GM12878 (cell line): ENCODE measurements at regions not wholly inside any gene's neighbourhood (a gene's known extent, or its start where the extent isn't known, plus 50 kb on each side); places are given as distances from the start of the nearest gene placed in this dataset.
"Not testable (repeated sequence)": the region's sequence is repeated elsewhere in the genome, so short reads cannot be mapped to it uniquely, and the experiment has no call there.

Experiments used
- ATAC-seq: fragments of 200-7000 bp; cut with Tn5 transposase; 3 replicates; pipeline ENCODE4 v1.9.1; 2020; ENCODE audit warnings: mild to moderate bottlenecking, moderate library complexity
- BruUV-seq: library from RNA; stranded (reverse); fragments of 400-500 nt; replicated peaks from 2 replicates; lab custom pipeline; 2021; lab: Mats Ljungman, UMichigan
- CTCF ChIA-PET: fragments of 300-600 bp; sonication (Branson Sonifier 250); formaldehyde crosslinking; extraction: SDS; loops from one replicate; lab custom pipeline; 2021; ENCODE audit warnings: inconsistent platforms; lab: Yijun Ruan, JAX
- POLR2A ChIA-PET: fragments of 350-600 bp; formaldehyde crosslinking; extraction: SDS; loops from one replicate; lab custom pipeline; 2021; ENCODE audit warnings: inconsistent platforms; lab: Charles Lee
- RAD21 ChIA-PET: fragments of 300-600 bp; sonication (Branson Sonifier 250); formaldehyde crosslinking; loops from one replicate; lab custom pipeline; 2023; ENCODE audit warnings: antibody characterized with exemption; ENCODE audit not compliant: unreplicated experiment; lab: Charles Lee
- SMC1A ChIA-PET: fragments of 300-600 bp; sonication (Branson Sonifier 250); formaldehyde crosslinking; loops from one replicate; lab custom pipeline; 2023; ENCODE audit not compliant: unreplicated experiment, uncharacterized antibody; lab: Charles Lee
- DNase-seq: peaks from one replicate; pipeline ENCODE4 v3.0.0-alpha.2; 2011; ENCODE audit warnings: low read depth, low spot score
- FAIRE-seq: peaks from 3 replicates; lab custom pipeline; 2011; peaks lifted over from hg19 to GRCh38; lab: Jason Lieb, UNC
- H2AFZ ChIP-seq: 2 replicates; pipeline ENCODE4 v1.6.0; 2011; ENCODE audit warnings: low read depth, low read length, control low read depth; ENCODE audit not compliant: control insufficient read depth
- H3K27ac ChIP-seq: 2 replicates; pipeline ENCODE4 v1.5.1; 2011; ENCODE audit warnings: control low read depth; ENCODE audit not compliant: control insufficient read depth, insufficient read depth
- H3K27me3 ChIP-seq, 2 experiments: replicated peaks in 1 of 2; 2 replicates each; pipeline versions ENCODE4 v1.6.0 to v1.6.1; 2011; ENCODE audit warnings: low read length in 1 of 2; ENCODE audit not compliant: control insufficient read depth in 2 of 2, insufficient read depth in 2 of 2
- H3K36me3 ChIP-seq, 2 experiments: 2 replicates each; pipeline ENCODE4 v1.5.1; 2011; ENCODE audit warnings: low read length in 1 of 2; ENCODE audit not compliant: control insufficient read depth in 2 of 2, insufficient read depth in 2 of 2
- H3K4me1 ChIP-seq: 2 replicates; pipeline ENCODE4 v1.6.1; 2011; ENCODE audit warnings: mild to moderate bottlenecking, low read length, moderate library complexity, mixed read lengths; ENCODE audit not compliant: control insufficient read depth, insufficient read depth
- H3K4me2 ChIP-seq: 2 replicates; pipeline ENCODE4 v1.6.0; 2011; ENCODE audit warnings: control low read depth; ENCODE audit not compliant: control insufficient read depth, insufficient read depth
- H3K4me3 ChIP-seq: fragments of 200-600 bp; sonication (generic); 2 replicates; pipeline ENCODE4 v1.5.1; 2016
- H3K79me2 ChIP-seq: 2 replicates; pipeline ENCODE4 v1.6.0; 2011; ENCODE audit warnings: low read length; ENCODE audit not compliant: control insufficient read depth, insufficient read depth
- H3K9ac ChIP-seq: 2 replicates; pipeline ENCODE4 v1.8.0; 2011; ENCODE audit warnings: low read length, control low read depth, mixed read lengths; ENCODE audit not compliant: control insufficient read depth, insufficient read depth
- H3K9me3 ChIP-seq: replicated peaks from 3 replicates; pipeline ENCODE4 v1.5.1; 2011; ENCODE audit warnings: mild to moderate bottlenecking, low read length; ENCODE audit not compliant: control insufficient read depth, insufficient read depth
- H4K20me1 ChIP-seq: 2 replicates; pipeline ENCODE4 v1.6.0; 2011; ENCODE audit not compliant: control insufficient read depth, insufficient read depth
- EP300 ChIP-seq, 2 experiments: fragments of 150-350 bp in 1 of 2; IDR thresholded peaks; 2 replicates each; pipeline ENCODE4 v1.6.1; 2011 to 2012; ENCODE audit warnings: low read depth in 2 of 2, low read length in 2 of 2, borderline replicate concordance in 1 of 2, improper control_type of control experiment in 1 of 2, inconsistent platforms in 1 of 2; ENCODE audit not compliant: control insufficient read depth in 1 of 2
- HDGF ChIP-seq: fragments of 450-650 bp; IDR thresholded peaks from 2 replicates; pipeline ENCODE4 v1.6.1; 2016; ENCODE audit warnings: antibody characterized with exemption
- NFYB ChIP-seq: IDR thresholded peaks from 2 replicates; pipeline ENCODE4 v1.6.1; 2011; ENCODE audit warnings: low read depth, mild to moderate bottlenecking, low read length, improper control_type of control experiment, moderate library complexity; ENCODE audit not compliant: insufficient read depth
- SREBF2 ChIP-seq: IDR thresholded peaks from 2 replicates; pipeline ENCODE4 v1.6.1; 2012; ENCODE audit warnings: mild to moderate bottlenecking, low read length
- WGBS: methylation state at CpG from one replicate; pipeline ENCODE4 v1.1.6; 2016; ENCODE audit warnings: low lambda C conversion rate; ENCODE audit not compliant: insufficient replicate concordance, insufficient coverage; ENCODE audit errors: missing lambda C conversion rate; 5-methylcytosine and 5-hydroxymethylcytosine counted together
- in situ Hi-C: fragments of 300-500 bp; cut with MboI; formaldehyde crosslinking; loops from 9 replicates; pipeline ENCODE4 v1.14.3; 2018; ENCODE audit warnings: mixed read lengths
- intact Hi-C: fragments of 100-400 bp; cut with micrococcal nuclease; formaldehyde crosslinking; loops from one replicate; pipeline ENCODE4 v1.14.2; 2022; ENCODE audit not compliant: unreplicated experiment
- TF ChIP-seq, protein P1 (sequence below): IDR thresholded peaks from 2 replicates; pipeline ENCODE4 v1.6.1; 2012; ENCODE audit warnings: mild to moderate bottlenecking, low read depth, low read length

DNA sequence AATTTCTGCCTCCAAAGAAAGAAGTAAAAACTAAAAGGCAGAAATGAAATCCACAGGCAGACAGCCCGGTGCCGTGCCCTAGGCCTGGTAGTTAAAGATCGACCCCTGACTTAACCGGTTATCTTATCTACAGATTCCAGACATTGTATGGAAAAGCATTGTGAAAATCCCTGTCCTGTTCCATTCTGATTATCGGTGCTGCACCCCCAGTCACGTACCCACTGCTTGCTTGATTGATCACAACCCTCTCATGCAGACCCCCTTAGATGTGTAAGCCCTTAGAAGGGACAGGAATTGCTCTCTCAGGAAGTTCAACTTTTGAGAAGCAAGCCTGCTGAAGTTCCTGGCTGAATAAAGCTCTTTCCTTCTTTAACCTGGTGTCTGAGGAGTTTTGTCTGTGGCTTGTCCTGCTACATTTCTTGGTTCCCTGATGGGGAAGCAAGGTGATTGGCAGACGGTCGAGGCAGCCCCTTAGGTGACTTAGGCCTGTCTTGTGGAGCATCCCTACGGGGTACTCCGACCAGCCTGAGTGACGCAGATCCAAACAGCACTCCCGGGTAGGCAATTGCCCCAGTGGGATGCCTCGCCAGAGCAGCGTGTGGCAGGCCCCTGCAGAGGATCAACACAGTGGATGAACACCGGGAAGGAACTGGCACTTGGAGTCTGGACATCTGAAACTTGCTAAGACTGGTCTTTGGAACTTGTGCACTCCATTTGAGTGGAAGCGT lies 111.2 kb upstream of the PPM1J start:
- Histone ChIP-seq H3K79me2 (no peaks in the 10 kb centered on the region), H3K4me1 (no peaks in the 10 kb centered on the region), H3K4me3 (no peak overlapping the region), H3K36me3 (no peaks in the 10 kb centered on the region), H3K9ac (no peak overlapping the region), H3K27me3 (no peaks in the 10 kb centered on the region; a peak in 1 of 4 replicates), H3K4me2 (no peak overlapping the region), H4K20me1 (no peaks in the 10 kb centered on the region), H3K9me3 (no peaks in the 10 kb centered on the region), H2AFZ (no peak overlapping the region), H3K27ac (no peak overlapping the region)
- intact Hi-C loops (no loop called here), in situ Hi-C loops (no loop called here)
- no peak for FAIRE-seq
- TF ChIP-seq HDGF (no peak), SREBF2 (no peak), NFYB (no peak), EP300 (IDR thresholded peaks at IDR 0.05; ENCODE audit: borderline replicate concordance in 1 of 2, control insufficient read depth in 1 of 2, low read depth in 2 of 2, low read length in 2 of 2) (no peak)
- TF ChIP-seq, protein P1, sequence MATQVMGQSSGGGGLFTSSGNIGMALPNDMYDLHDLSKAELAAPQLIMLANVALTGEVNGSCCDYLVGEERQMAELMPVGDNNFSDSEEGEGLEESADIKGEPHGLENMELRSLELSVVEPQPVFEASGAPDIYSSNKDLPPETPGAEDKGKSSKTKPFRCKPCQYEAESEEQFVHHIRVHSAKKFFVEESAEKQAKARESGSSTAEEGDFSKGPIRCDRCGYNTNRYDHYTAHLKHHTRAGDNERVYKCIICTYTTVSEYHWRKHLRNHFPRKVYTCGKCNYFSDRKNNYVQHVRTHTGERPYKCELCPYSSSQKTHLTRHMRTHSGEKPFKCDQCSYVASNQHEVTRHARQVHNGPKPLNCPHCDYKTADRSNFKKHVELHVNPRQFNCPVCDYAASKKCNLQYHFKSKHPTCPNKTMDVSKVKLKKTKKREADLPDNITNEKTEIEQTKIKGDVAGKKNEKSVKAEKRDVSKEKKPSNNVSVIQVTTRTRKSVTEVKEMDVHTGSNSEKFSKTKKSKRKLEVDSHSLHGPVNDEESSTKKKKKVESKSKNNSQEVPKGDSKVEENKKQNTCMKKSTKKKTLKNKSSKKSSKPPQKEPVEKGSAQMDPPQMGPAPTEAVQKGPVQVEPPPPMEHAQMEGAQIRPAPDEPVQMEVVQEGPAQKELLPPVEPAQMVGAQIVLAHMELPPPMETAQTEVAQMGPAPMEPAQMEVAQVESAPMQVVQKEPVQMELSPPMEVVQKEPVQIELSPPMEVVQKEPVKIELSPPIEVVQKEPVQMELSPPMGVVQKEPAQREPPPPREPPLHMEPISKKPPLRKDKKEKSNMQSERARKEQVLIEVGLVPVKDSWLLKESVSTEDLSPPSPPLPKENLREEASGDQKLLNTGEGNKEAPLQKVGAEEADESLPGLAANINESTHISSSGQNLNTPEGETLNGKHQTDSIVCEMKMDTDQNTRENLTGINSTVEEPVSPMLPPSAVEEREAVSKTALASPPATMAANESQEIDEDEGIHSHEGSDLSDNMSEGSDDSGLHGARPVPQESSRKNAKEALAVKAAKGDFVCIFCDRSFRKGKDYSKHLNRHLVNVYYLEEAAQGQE, result no peak
- ChIA-PET RAD21 (no interaction called here), SMC1A (no interaction called here), POLR2A (no interaction called here), CTCF (no interaction called here)
- WGBS, result 40% methylated on average over 16 of the region's 16 CpGs
- ATAC-seq, result no peak
- no peak for DNase-seq
- no TSS peak for BruUV-seq

DNA sequence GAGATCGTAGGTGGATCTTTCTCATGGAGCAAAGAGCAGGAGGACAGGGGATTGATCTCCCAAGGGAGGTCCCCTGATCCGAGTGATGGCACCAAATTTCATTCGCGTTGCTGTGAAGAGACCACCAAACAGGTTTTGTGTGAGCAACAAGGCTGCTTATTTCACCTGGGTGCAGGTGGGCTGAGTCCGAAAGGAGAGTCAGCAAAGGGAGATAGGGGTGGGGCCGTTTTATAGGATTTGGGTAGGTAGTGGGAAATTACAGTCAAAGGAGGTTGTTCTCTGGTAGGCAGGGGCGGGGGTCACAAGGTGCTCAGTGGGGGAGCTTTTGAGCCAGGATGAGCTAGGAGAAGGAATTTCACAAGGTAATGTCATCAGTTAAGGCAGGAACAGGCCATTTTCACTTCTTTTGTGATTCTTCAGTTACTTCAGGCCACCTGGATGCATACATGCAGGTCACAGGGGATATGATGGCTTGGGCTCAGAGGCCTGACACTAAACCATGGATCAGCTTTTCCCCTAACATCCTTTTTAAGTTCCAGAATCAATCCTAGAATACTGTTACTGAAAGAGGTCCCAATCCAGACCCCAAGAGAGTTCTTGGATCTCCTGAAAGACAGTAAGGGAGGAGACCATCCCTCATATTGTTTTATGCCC lies 110.6 kb upstream of the PPM1J start:
- WGBS, result 41% methylated on average over 7 of the region's 7 CpGs
- in situ Hi-C loops, H3K79me2 ChIP-seq, H3K27ac ChIP-seq, POLR2A ChIA-PET, H3K27me3 ChIP-seq, H3K9ac ChIP-seq, CTCF ChIA-PET, H3K4me2 ChIP-seq, intact Hi-C loops, H3K9me3 ChIP-seq, H3K36me3 ChIP-seq, H4K20me1 ChIP-seq, RAD21 ChIA-PET, H2AFZ ChIP-seq, FAIRE-seq, SMC1A ChIA-PET, ATAC-seq, H3K4me3 ChIP-seq, DNase-seq, H3K4me1 ChIP-seq, BruUV-seq: not testable (repeated sequence)

DNA sequence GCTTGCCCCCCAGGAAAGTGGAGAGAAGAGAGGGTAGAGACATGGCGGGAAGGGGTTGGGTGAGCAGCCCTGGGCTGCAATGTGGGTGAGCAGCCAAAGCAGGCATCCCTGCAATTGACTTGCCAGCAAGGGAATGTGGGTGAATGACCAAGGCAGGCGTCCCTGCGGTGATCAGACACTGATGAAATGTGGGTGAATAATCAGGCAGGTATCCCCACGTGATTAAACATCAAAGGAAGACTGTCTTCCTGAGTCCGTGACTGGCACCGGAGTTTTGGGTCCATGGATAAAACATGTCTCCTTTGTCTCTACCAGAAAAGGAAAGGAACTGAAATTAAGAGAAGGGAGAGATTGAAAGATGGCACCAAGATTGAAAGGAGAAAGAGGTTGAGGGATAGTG lies 109.9 kb upstream of the PPM1J start:
- H3K9ac ChIP-seq, H3K27ac ChIP-seq, H3K4me2 ChIP-seq, in situ Hi-C loops, H3K4me3 ChIP-seq, H2AFZ ChIP-seq, H3K9me3 ChIP-seq, H4K20me1 ChIP-seq, ATAC-seq, H3K27me3 ChIP-seq, FAIRE-seq, BruUV-seq, DNase-seq, SMC1A ChIA-PET, POLR2A ChIA-PET, H3K4me1 ChIP-seq, H3K79me2 ChIP-seq, RAD21 ChIA-PET, intact Hi-C loops, CTCF ChIA-PET, H3K36me3 ChIP-seq: not testable (repeated sequence)
- WGBS, result 26% methylated on average over 6 of the region's 6 CpGs
